IMR-90 (cell line): ENCODE measurements at regions not wholly inside any gene's neighbourhood (a gene's known extent, or its start where the extent isn't known, plus 50 kb on each side); places are given as distances from the start of the nearest gene placed in this dataset.

ENCODE experiments used
- BHLHE40 ChIP-seq: fragments of 150-350 bp; IDR thresholded peaks from 2 replicates; pipeline ENCODE4 v1.6.1; 2016; ENCODE audit warnings: mild to moderate bottlenecking, low read depth, low read length
- CEBPB ChIP-seq: IDR thresholded peaks from 2 replicates; pipeline ENCODE4 v1.6.1; 2012; ENCODE audit warnings: low read depth, low read length, improper control_type of control experiment
- CTCF ChIP-seq: conservative IDR thresholded peaks from 2 replicates; pipeline ENCODE4 v1.5.1; 2012; ENCODE audit warnings: mild to moderate bottlenecking, low read depth, low read length, improper control_type of control experiment
- ELK1 ChIP-seq: fragments of 150-350 bp; IDR thresholded peaks from 2 replicates; pipeline ENCODE4 v1.6.1; 2016; ENCODE audit warnings: low read depth, mild to moderate bottlenecking, low read length, moderate library complexity, borderline replicate concordance
- MXI1 ChIP-seq: IDR thresholded peaks from 2 replicates; pipeline ENCODE4 v1.6.1; 2012; ENCODE audit warnings: low read depth, mild to moderate bottlenecking, low read length, moderate library complexity, borderline replicate concordance
- POLR2A ChIP-seq: IDR thresholded peaks from 2 replicates; pipeline ENCODE4 v1.6.1; 2012; ENCODE audit warnings: mild to moderate bottlenecking, low read depth, low read length
- USF2 ChIP-seq: fragments of 150-350 bp; IDR thresholded peaks from 2 replicates; pipeline ENCODE4 v1.6.1; 2017; ENCODE audit warnings: mild to moderate bottlenecking, antibody characterized with exemption, low read length, low read depth

- TF ChIP-seq MXI1: no peak
- TF ChIP-seq CTCF: no peak
- TF ChIP-seq BHLHE40: no peak
- no peak for TF ChIP-seq POLR2A
- no peak for TF ChIP-seq ELK1
- TF ChIP-seq USF2: no peak
- no peak for TF ChIP-seq CEBPB
Measured at GRCh38 chr6:105851606-105852005, 234.5 kb upstream of the PRDM1 start.
